Muscle of leg (tissue), 3 donors: ENCODE measurements at regions not wholly inside any gene's neighbourhood (a gene's known extent, or its start where the extent isn't known, plus 50 kb on each side); places are given as distances from the start of the nearest gene placed in this dataset.

Experiments
- DNase-seq: peaks from one replicate; pipeline ENCODE4 v3.0.0; 2013
- H3K27ac ChIP-seq: one replicate; pipeline ENCODE4 v1.5.1; 2013; ENCODE audit warnings: mild to moderate bottlenecking, low read length, control low read depth
- H3K27me3 ChIP-seq: one replicate; pipeline ENCODE4 v1.6.1; 2013; ENCODE audit warnings: low read length; ENCODE audit not compliant: control insufficient read depth, insufficient read depth
- H3K36me3 ChIP-seq: one replicate; pipeline ENCODE4 v1.6.1; 2013; ENCODE audit warnings: low read length; ENCODE audit not compliant: control insufficient read depth, insufficient read depth
- H3K4me1 ChIP-seq: one replicate; pipeline ENCODE4 v1.6.1; 2013; ENCODE audit warnings: low read length; ENCODE audit not compliant: control insufficient read depth, insufficient read depth
- H3K4me3 ChIP-seq: one replicate; pipeline ENCODE4 v1.5.1; 2013; ENCODE audit warnings: low read length, control low read depth
- H3K9me3 ChIP-seq: replicated peaks from 2 replicates; pipeline ENCODE4 v1.6.1; 2013; ENCODE audit warnings: low read depth, low read length; ENCODE audit not compliant: control insufficient read depth
- WGBS: methylation state at CpG from one replicate; pipeline ENCODE4 v1.1.5; 2013; ENCODE audit warnings: missing lambda C conversion rate; ENCODE audit not compliant: insufficient coverage; 5-methylcytosine and 5-hydroxymethylcytosine counted together

DNA sequence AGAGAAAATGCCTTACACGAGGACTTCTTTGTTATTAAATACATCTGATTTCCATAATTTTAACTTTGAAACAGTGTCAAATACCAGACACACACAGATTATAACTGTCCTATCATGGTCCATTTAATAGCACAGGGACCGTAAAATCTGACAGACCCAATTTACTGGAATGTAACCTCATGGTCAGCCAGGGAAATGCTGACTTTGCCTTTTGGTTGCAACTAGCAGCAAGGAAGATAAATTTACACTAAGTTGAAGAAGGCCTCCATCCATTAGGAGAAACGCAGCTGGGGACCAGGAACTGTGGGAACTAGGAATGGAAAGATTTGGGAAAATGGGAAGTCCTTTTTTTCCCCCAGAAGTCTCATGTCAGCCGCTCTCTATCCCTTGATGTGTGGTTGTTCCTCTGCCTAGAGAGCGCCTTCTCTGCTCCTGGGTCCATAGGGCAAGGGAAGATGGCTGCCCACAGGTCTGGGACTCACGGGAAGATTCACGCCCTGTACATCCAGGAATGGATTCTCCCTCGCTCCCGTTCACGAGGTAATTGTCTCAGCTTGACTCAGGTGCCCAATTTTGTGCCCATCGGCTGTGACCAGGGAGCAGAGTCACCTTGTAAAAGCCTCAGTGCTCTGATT lies 74.6 kb upstream of the L3MBTL3 start:
- no peak for DNase-seq
- Histone ChIP-seq H3K27ac (no peak overlapping the region), H3K27me3 (no peaks in the 10 kb centered on the region), H3K4me1 (no peaks in the 10 kb centered on the region), H3K36me3 (no peaks in the 10 kb centered on the region), H3K9me3 (peaks cover 3% of the 10 kb centered on the region), H3K4me3 (no peak overlapping the region)
- WGBS: 89% methylated on average over 9 of the region's 11 CpGs

DNA sequence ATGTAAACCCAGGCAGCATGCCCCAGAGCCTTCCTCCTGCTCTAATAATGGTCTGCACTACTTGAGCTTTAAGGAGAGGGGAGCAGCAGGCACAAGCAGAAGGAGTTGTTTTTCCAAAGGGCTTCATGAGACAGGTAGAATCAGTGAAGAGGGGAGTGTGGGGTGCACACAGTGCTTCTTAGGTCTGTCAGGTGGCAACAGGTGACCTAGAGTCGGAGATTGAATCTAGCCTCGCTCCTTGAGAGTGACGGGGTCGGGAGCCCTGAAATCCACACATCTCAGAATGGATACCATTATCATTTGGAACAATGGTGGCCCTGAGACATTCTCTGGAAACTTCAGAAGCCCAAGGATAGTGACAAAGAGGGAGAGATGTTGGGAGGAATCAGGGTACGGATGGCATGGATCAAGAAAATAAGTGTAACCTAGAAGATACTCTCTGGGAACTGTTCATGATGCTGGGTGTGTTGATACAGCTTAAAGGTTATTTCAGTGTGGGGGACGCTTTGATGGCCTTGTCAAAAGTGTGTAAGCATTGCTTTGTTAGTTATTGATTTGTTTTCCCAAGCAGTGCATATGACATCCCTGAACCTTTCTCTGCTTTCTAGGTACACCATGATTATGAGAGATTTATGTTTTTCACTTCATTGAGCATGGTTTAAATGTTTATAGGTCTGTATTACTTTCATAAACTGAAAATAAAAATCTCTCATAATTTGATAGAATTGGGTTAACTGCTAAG lies 77.8 kb upstream of the L3MBTL3 start:
- Histone ChIP-seq H3K36me3 (no peaks in the 10 kb centered on the region), H3K27ac (no peak overlapping the region), H3K4me1 (no peaks in the 10 kb centered on the region), H3K4me3 (no peak overlapping the region), H3K9me3 (no peaks in the 10 kb centered on the region), H3K27me3 (no peaks in the 10 kb centered on the region)
- WGBS: 82% methylated on average over 1 of the region's 6 CpGs
- no peak for DNase-seq

DNA sequence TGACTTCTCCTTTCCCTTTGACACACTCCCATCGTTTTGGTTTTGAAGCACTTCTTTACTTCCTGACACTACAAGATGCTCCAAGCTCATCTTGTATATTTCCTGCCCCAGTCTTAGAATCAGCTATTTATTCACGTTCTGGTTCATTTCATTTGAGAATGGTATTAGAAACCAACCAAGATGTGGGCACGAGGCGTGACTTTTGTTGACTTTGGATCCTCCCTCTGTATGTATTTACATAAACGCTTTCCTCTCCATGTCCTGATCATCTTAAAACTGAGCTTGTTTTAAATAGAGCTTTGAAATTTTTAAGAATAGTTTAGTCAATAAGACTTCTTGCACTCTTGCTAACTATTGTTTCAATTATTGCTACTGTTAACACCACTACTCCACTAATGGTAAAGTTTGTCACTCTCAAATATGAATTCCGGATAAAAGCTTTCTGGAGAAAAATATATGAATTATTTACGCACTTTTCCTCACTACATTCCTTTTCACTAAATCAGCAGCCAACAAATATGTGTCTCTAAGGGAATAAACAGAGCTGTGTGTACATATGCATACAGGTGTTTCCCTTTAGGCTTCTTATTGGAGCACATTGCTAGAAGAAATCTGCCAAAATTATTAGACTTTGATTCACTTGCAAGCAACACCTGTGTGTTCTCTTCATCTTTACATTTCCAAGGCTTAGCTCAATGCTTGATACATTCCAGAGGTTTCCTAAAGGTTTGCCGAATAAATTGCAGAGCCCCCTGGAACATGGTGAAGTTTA lies 77.3 kb upstream of the TMEM244 start:
- H3K4me1 ChIP-seq: no peaks in the 10 kb centered on the region
- no peaks in the 10 kb centered on the region for H3K27me3 ChIP-seq
- DNase-seq: no peak
- no peaks in the 10 kb centered on the region for H3K36me3 ChIP-seq
- no peak overlapping the region for H3K27ac ChIP-seq
- no peak overlapping the region for H3K4me3 ChIP-seq
- H3K9me3 ChIP-seq: no peaks in the 10 kb centered on the region
- WGBS: no CpG with 5 or more reads among the region's 8 CpGs

GRCh38 chr6:129936329-129937165 lies 75.4 kb upstream of the TMEM244 start:
- Histone ChIP-seq H3K27me3 (no peaks in the 10 kb centered on the region), H3K4me1 (no peaks in the 10 kb centered on the region), H3K4me3 (no peak overlapping the region), H3K9me3 (no peaks in the 10 kb centered on the region), H3K36me3 (no peaks in the 10 kb centered on the region), H3K27ac (no peak overlapping the region)
- DNase-seq: peak; percentile 67
- 0% methylated on average over 3 of the region's 7 CpGs for WGBS

DNA sequence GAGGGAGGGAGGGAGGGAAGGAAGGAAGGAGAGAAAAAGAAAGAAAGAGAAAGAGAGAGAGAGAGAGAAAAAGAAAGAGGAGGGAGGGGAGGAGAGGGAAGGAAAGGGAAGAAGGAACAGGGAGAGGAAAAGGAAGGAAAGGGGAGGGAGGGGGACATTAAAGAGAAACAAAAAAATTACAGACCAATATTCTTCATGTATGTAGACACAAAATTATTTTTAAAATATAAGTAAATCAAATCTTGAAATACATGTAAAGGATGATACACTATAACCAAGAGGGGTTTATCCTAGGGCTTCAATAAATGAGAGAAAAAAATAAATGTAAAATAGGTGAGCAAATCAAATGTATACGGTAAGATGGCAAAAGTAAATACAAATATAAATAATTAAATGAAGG lies 71.2 kb upstream of the TMEM244 start:
- Histone ChIP-seq H3K4me1 (no peaks in the 10 kb centered on the region), H3K27ac (no peak overlapping the region), H3K27me3 (no peaks in the 10 kb centered on the region), H3K9me3 (no peaks in the 10 kb centered on the region), H3K4me3 (no peak overlapping the region), H3K36me3 (no peaks in the 10 kb centered on the region)
- WGBS: no CpG with 5 or more reads among the region's 1 CpG
- no peak for DNase-seq

GRCh38 chr6:129929433-129929832 lies 68.3 kb upstream of the TMEM244 start:
- Histone ChIP-seq H3K9me3 (no peaks in the 10 kb centered on the region), H3K4me1 (no peaks in the 10 kb centered on the region), H3K27me3 (no peaks in the 10 kb centered on the region), H3K27ac (no peak overlapping the region), H3K4me3 (no peak overlapping the region), H3K36me3 (no peaks in the 10 kb centered on the region)
- DNase-seq: peak; percentile 41
- WGBS: no CpG with 5 or more reads among the region's 1 CpG

- H3K4me3 ChIP-seq: no peak overlapping the region
- H3K27me3 ChIP-seq: no peaks in the 10 kb centered on the region
- H3K27ac ChIP-seq: no peak overlapping the region
- H3K4me1 ChIP-seq: no peaks in the 10 kb centered on the region
- no peaks in the 10 kb centered on the region for H3K9me3 ChIP-seq
- DNase-seq: no peak
- no peaks in the 10 kb centered on the region for H3K36me3 ChIP-seq
These were observed 62.6 kb upstream of the TMEM244 start for GRCh38 chr6:129923530-129924250.

- no peaks in the 10 kb centered on the region for H3K27me3 ChIP-seq
- no peak overlapping the region for H3K27ac ChIP-seq
- no peaks in the 10 kb centered on the region for H3K9me3 ChIP-seq
- no peaks in the 10 kb centered on the region for H3K4me1 ChIP-seq
- no peaks in the 10 kb centered on the region for H3K36me3 ChIP-seq
- no CpG with 5 or more reads among the region's 3 CpGs for WGBS
- H3K4me3 ChIP-seq: no peak overlapping the region
- DNase-seq: no peak
These were observed 60.2 kb upstream of the TMEM244 start for GRCh38 chr6:129921169-129921817.

- no peaks in the 10 kb centered on the region for H3K9me3 ChIP-seq
- no peaks in the 10 kb centered on the region for H3K4me1 ChIP-seq
- no peaks in the 10 kb centered on the region for H3K36me3 ChIP-seq
- no peak for DNase-seq
- no peak overlapping the region for H3K4me3 ChIP-seq
- H3K27me3 ChIP-seq: no peaks in the 10 kb centered on the region
- WGBS: 94% methylated on average over 3 of the region's 7 CpGs
- no peak overlapping the region for H3K27ac ChIP-seq
These were observed 59.1 kb upstream of the TMEM244 start for GRCh38 chr6:129920103-129920798.
